Activated CD4-positive, CD25-positive, alpha-beta regulatory T cell (primary cell): ENCODE measurements at regions not wholly inside any gene's neighbourhood (a gene's known extent, or its start where the extent isn't known, plus 50 kb on each side); places are given as distances from the start of the nearest gene placed in this dataset.
"Not testable (repeated sequence)": the region's sequence is repeated elsewhere in the genome, so short reads cannot be mapped to it uniquely, and the experiment has no call there.

Experiments used
- DNase-seq, 4 experiments: peaks; one replicate each; lab custom pipeline; 2025; lab: John Stamatoyannopoulos, UW

GRCh38 chr17:72472106-72472505 is 351.3 kb downstream of the SOX9 start:
- no peak for DNase-seq

- not testable (repeated sequence) for DNase-seq
These were observed 352.1 kb downstream of the SOX9 start for GRCh38 chr17:72472853-72473390.

GRCh38 chr17:72474243-72474642 is 353.4 kb downstream of the SOX9 start:
- DNase-seq: no peak

- DNase-seq: no peak
These were observed 354.1 kb downstream of the SOX9 start for GRCh38 chr17:72474719-72475477.

- DNase-seq: no peak
These were observed 355.3 kb downstream of the SOX9 start for GRCh38 chr17:72476134-72476533.

GRCh38 chr17:72476575-72476986 is 355.8 kb downstream of the SOX9 start:
- DNase-seq: no peak

- DNase-seq: no peak
These were observed 356.7 kb downstream of the SOX9 start for GRCh38 chr17:72477491-72477890.

- no peak for DNase-seq
These were observed 358.3 kb downstream of the SOX9 start for GRCh38 chr17:72479113-72479512.

- DNase-seq: no peak
These were observed 360.8 kb downstream of the SOX9 start for GRCh38 chr17:72481572-72481971.

GRCh38 chr17:72485596-72485995 is 364.8 kb downstream of the SOX9 start:
- no peak for DNase-seq

- DNase-seq: no peak
These were observed 366.0 kb downstream of the SOX9 start for GRCh38 chr17:72486806-72487205.

GRCh38 chr17:72487731-72488494 is 367.1 kb downstream of the SOX9 start:
- no peak for DNase-seq

- DNase-seq: no peak
These were observed 367.9 kb downstream of the SOX9 start for GRCh38 chr17:72488555-72489271.

- no peak for DNase-seq
These were observed 368.4 kb downstream of the SOX9 start for GRCh38 chr17:72489272-72489641.

GRCh38 chr17:72491102-72491501 is 370.3 kb downstream of the SOX9 start:
- DNase-seq: no peak

- DNase-seq: no peak
These were observed 371.7 kb downstream of the SOX9 start for GRCh38 chr17:72492494-72492893.

GRCh38 chr17:72492941-72493340 is 372.1 kb downstream of the SOX9 start:
- DNase-seq: no peak

GRCh38 chr17:72494566-72494965 is 373.7 kb downstream of the SOX9 start:
- no peak for DNase-seq

- DNase-seq: no peak
These were observed 375.6 kb downstream of the SOX9 start for GRCh38 chr17:72496461-72496860.

GRCh38 chr17:72497915-72498314 is 377.1 kb downstream of the SOX9 start:
- DNase-seq: no peak

GRCh38 chr17:72498364-72499210 is 377.8 kb downstream of the SOX9 start:
- DNase-seq: no peak
